CD4-positive, alpha-beta memory T cell (primary cell): ENCODE measurements at regions not wholly inside any gene's neighbourhood (a gene's known extent, or its start where the extent isn't known, plus 50 kb on each side); places are given as distances from the start of the nearest gene placed in this dataset.

ENCODE experiments used
- CTCF ChIA-PET: fragments of 350-600 bp; sonication (Branson Sonifier 250); formaldehyde crosslinking; loops from one replicate; lab custom pipeline; 2021; ENCODE audit warnings: inconsistent platforms; ENCODE audit not compliant: partially characterized antibody; lab: Charles Lee
- POLR2A ChIA-PET: fragments of 350-600 bp; sonication (Branson Sonifier 250); formaldehyde crosslinking; loops from one replicate; lab custom pipeline; 2021; ENCODE audit not compliant: partially characterized antibody; lab: Charles Lee
- DNase-seq, 5 donors: peaks; one replicate each; pipeline versions ENCODE4 v3.0.0 to v3.0.0-alpha.2; 2020 to 2022; ENCODE audit warnings: mixed read lengths in 1 of 5
- H3K27ac ChIP-seq: one replicate; pipeline ENCODE4 v1.7.0; 2013; ENCODE audit warnings: low read depth, low read length
- H3K27me3 ChIP-seq: 2 replicates; pipeline ENCODE4 v1.7.0; 2013; ENCODE audit warnings: mild to moderate bottlenecking, low read length, moderate library complexity; ENCODE audit not compliant: insufficient read depth
- H3K36me3 ChIP-seq: 2 replicates; pipeline ENCODE4 v1.7.0; 2013; ENCODE audit warnings: mild to moderate bottlenecking, low read length, moderate library complexity; ENCODE audit not compliant: insufficient read depth
- H3K4me1 ChIP-seq: 2 replicates; pipeline ENCODE4 v1.7.0; 2013; ENCODE audit warnings: mild to moderate bottlenecking, low read length, moderate library complexity; ENCODE audit not compliant: insufficient read depth
- H3K4me3 ChIP-seq, 2 donors: one replicate each; pipeline ENCODE4 v1.7.0; 2013; ENCODE audit warnings: low read length in 2 of 2, mild to moderate bottlenecking in 1 of 2
- H3K9me3 ChIP-seq, 2 donors: one replicate each; pipeline ENCODE4 v1.7.0; 2013; ENCODE audit warnings: low read length in 2 of 2, control low read depth in 1 of 2; ENCODE audit not compliant: control insufficient read depth in 1 of 2
- H3K27ac Mint-ChIP-seq, 7 donors: one replicate each; pipeline ENCODE4 v1.8.0; 2020 to 2021; ENCODE audit warnings: mixed read lengths in 7 of 7, mild to moderate bottlenecking in 6 of 7, inconsistent platforms in 3 of 7, moderate library complexity in 3 of 7
- H3K27me3 Mint-ChIP-seq, 2 donors: one replicate each; pipeline ENCODE4 v1.8.0; 2020 to 2021; ENCODE audit warnings: mixed read lengths in 2 of 2
- H3K36me3 Mint-ChIP-seq, 2 donors: one replicate each; pipeline ENCODE4 v1.8.0; 2020 to 2021; ENCODE audit warnings: mixed read lengths in 2 of 2, inconsistent platforms in 1 of 2, mild to moderate bottlenecking in 1 of 2
- H3K4me1 Mint-ChIP-seq, 4 donors: one replicate each; pipeline ENCODE4 v1.8.0; 2020 to 2021; ENCODE audit warnings: mixed read lengths in 4 of 4, mild to moderate bottlenecking in 1 of 4
- H3K4me3 Mint-ChIP-seq, 8 donors: one replicate each; pipeline ENCODE4 v1.8.0; 2020 to 2021; ENCODE audit warnings: mixed read lengths in 8 of 8, mild to moderate bottlenecking in 7 of 8, moderate library complexity in 6 of 8, inconsistent platforms in 3 of 8
- H3K9me3 Mint-ChIP-seq, 8 donors: one replicate each; pipeline ENCODE4 v1.8.0; 2020 to 2021; ENCODE audit warnings: mixed read lengths in 8 of 8, mild to moderate bottlenecking in 5 of 8, inconsistent platforms in 3 of 8, moderate library complexity in 1 of 8
- intact Hi-C: fragments of 100-400 bp; cut with micrococcal nuclease; formaldehyde crosslinking; loops from one replicate; pipeline ENCODE4 v1.15.1; 2023

DNA sequence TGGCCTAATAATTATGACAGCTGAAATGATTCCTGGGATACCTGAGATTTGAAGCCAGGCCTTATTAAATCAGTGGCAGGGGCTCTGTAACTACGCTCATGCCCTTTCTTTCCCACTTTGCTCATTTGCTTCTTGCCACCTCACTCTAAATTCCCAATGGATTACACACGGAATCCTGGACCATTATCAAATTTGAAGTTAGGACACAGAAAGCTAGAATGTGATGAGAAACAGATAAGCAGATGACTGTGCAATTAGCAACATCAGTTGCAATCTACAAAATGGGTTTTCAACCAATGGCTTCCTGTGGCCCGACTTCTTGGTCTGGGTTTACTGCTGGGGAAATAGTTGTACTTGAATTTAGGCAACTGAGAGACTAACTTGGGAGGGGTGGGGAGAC lies 374.3 kb downstream of the INHBA start:
- Histone ChIP-seq H3K27me3 (no peaks in the 10 kb centered on the region), H3K4me1 (no peaks in the 10 kb centered on the region), H3K9me3 (no peaks in the 10 kb centered on the region), H3K27ac (no peak overlapping the region), H3K36me3 (no peaks in the 10 kb centered on the region), H3K4me3 (no peak overlapping the region)
- intact Hi-C loops, result no loop called here
- Mint-ChIP-seq H3K4me3 (no peak overlapping the region), H3K36me3 (no peaks in the 10 kb centered on the region), H3K4me1 (no peaks in the 10 kb centered on the region), H3K27me3 (no peaks in the 10 kb centered on the region), H3K27ac (no peak overlapping the region), H3K9me3 (peaks cover 0 to 13% (median 10%) of the 10 kb centered on the region in 8 donors)
- ChIA-PET CTCF (no interaction called here), POLR2A (no interaction called here)
- no peak for DNase-seq

DNA sequence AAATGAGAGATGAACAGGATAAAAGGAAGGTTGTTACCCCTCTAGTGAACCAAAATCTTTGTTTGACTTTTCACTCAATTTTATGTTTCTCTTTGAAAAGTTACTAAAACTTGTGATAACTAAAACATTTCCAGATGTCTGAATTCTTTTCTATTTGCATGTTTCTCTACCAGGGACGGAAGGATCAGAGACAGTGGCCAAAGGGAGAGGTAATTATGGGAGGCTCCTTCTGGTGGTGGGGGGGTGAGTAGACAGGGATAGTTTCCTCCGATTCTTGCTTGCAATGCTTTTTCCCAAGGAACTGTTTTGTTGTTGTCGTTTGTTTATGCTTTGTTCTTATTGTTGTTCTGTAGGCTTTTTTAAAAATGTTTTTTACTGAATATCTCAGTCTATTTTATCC lies 374.8 kb downstream of the INHBA start:
- no peak overlapping the region for H3K27ac Mint-ChIP-seq
- H3K4me1 Mint-ChIP-seq, result no peaks in the 10 kb centered on the region
- POLR2A ChIA-PET, result no interaction called here
- no peaks in the 10 kb centered on the region for H3K27me3 Mint-ChIP-seq
- Histone ChIP-seq H3K4me1 (no peaks in the 10 kb centered on the region), H3K27me3 (no peaks in the 10 kb centered on the region), H3K4me3 (no peak overlapping the region), H3K36me3 (no peaks in the 10 kb centered on the region), H3K9me3 (no peaks in the 10 kb centered on the region), H3K27ac (no peak overlapping the region)
- H3K9me3 Mint-ChIP-seq, result peaks cover 0 to 11% (median 10%) of the 10 kb centered on the region in 8 donors
- DNase-seq, result no peak
- intact Hi-C loops, result no loop called here
- CTCF ChIA-PET, result no interaction called here
- H3K36me3 Mint-ChIP-seq, result no peaks in the 10 kb centered on the region
- no peak overlapping the region for H3K4me3 Mint-ChIP-seq

DNA sequence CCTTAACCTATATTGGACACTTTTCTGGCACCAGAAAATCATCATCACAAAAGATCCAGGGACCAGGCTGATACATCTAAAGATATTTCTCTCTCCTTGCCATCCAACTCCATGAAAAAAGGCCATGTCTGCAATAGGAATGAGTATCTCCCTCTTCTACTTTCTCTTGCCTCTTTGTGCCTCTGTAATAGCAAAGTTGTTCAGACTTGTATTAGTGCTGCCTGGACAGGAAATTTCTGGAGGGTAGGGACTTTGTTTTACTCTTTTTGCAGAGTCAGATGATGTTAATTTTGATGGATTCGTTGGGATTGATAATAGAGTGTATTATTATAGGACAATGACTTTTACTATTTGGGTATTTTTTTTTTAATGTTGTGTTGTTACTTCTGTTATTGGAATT lies 376.3 kb downstream of the INHBA start:
- Histone ChIP-seq H3K9me3 (no peaks in the 10 kb centered on the region), H3K36me3 (no peaks in the 10 kb centered on the region), H3K27me3 (no peaks in the 10 kb centered on the region), H3K4me1 (no peaks in the 10 kb centered on the region), H3K27ac (no peak overlapping the region), H3K4me3 (no peak overlapping the region)
- H3K27me3 Mint-ChIP-seq, result no peaks in the 10 kb centered on the region
- intact Hi-C loops, result no loop called here
- ChIA-PET POLR2A (no interaction called here), CTCF (no interaction called here)
- peaks cover 0 to 11% (median 8%) of the 10 kb centered on the region in 8 donors for H3K9me3 Mint-ChIP-seq
- no peaks in the 10 kb centered on the region for H3K4me1 Mint-ChIP-seq
- H3K27ac Mint-ChIP-seq, result no peak overlapping the region
- DNase-seq, result no peak
- no peaks in the 10 kb centered on the region for H3K36me3 Mint-ChIP-seq
- no peak overlapping the region for H3K4me3 Mint-ChIP-seq

- H3K27me3 ChIP-seq, result no peaks in the 10 kb centered on the region
- H3K27ac ChIP-seq, result no peak overlapping the region
- H3K36me3 ChIP-seq, result no peaks in the 10 kb centered on the region
- Mint-ChIP-seq H3K4me3 (no peak overlapping the region), H3K9me3 (peaks cover 3 to 17% (median 9%) of the 10 kb centered on the region in 8 donors), H3K4me1 (no peaks in the 10 kb centered on the region), H3K27me3 (no peaks in the 10 kb centered on the region), H3K27ac (no peak overlapping the region), H3K36me3 (no peaks in the 10 kb centered on the region)
- no peaks in the 10 kb centered on the region for H3K4me1 ChIP-seq
- no peak overlapping the region for H3K4me3 ChIP-seq
- CTCF ChIA-PET, result no interaction called here
- POLR2A ChIA-PET, result no interaction called here
- H3K9me3 ChIP-seq, result no peaks in the 10 kb centered on the region
- intact Hi-C loops, result no loop called here
- no peak for DNase-seq
Observed at GRCh38 chr7:41323806-41324205, 379.1 kb downstream of the INHBA start.

DNA sequence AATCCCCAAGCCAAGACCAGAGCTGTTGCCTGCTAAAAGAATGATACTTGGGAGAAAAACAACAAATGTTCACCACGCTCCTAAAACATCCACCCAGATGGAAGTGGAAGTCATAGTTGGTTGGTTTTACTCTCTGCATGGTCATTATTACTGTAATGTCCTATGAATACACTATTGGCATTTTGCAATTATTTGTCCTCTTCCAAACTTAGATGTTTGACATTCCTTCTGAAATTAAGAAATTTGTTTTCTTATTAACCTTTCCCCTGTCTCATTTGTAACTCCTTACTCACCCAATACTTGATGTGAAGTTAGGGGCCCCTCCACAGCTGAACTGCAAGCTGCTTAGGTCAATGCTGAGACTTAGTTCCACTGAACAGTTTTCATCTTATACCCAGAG lies 383.3 kb downstream of the INHBA start:
- Mint-ChIP-seq H3K9me3 (peaks cover 3 to 17% (median 11%) of the 10 kb centered on the region in 8 donors), H3K4me3 (no peak overlapping the region), H3K36me3 (no peaks in the 10 kb centered on the region), H3K27me3 (no peaks in the 10 kb centered on the region), H3K4me1 (no peaks in the 10 kb centered on the region), H3K27ac (no peak overlapping the region)
- ChIA-PET CTCF (no interaction called here), POLR2A (no interaction called here)
- intact Hi-C loops, result no loop called here
- Histone ChIP-seq H3K9me3 (no peaks in the 10 kb centered on the region), H3K27ac (no peak overlapping the region), H3K4me1 (no peaks in the 10 kb centered on the region), H3K4me3 (no peak overlapping the region), H3K27me3 (no peaks in the 10 kb centered on the region), H3K36me3 (no peaks in the 10 kb centered on the region)
- no peak for DNase-seq

DNA sequence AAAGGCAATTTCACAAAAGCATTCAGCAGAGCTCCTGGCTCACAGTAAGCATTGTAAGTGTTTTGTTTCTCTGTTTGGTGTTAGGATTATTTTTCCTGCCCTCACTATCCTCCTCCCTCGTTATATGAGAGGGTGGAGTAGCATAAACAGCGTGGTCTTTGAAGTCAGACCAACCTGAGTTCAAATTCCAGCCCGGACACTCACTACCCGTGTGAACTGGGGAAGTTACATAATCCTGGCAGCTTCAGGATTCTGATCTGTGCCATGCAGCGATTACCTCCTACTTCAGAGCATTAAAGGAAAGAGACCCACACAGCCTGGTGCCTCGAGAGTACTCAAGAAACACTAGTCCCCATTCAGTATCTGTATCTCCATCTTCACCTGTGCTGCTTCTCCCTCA lies 386.5 kb downstream of the INHBA start:
- Mint-ChIP-seq H3K36me3 (no peaks in the 10 kb centered on the region), H3K27me3 (no peaks in the 10 kb centered on the region), H3K4me1 (no peaks in the 10 kb centered on the region), H3K27ac (no peak overlapping the region), H3K4me3 (no peak overlapping the region), H3K9me3 (peaks cover 3 to 20% (median 12%) of the 10 kb centered on the region in 8 donors)
- H3K27me3 ChIP-seq, result no peaks in the 10 kb centered on the region
- no peaks in the 10 kb centered on the region for H3K36me3 ChIP-seq
- CTCF ChIA-PET, result no interaction called here
- POLR2A ChIA-PET, result no interaction called here
- H3K4me1 ChIP-seq, result no peaks in the 10 kb centered on the region
- H3K9me3 ChIP-seq, result no peaks in the 10 kb centered on the region
- DNase-seq, result no peak
- no peak overlapping the region for H3K27ac ChIP-seq
- no peak overlapping the region for H3K4me3 ChIP-seq
- intact Hi-C loops, result no loop called here

DNA sequence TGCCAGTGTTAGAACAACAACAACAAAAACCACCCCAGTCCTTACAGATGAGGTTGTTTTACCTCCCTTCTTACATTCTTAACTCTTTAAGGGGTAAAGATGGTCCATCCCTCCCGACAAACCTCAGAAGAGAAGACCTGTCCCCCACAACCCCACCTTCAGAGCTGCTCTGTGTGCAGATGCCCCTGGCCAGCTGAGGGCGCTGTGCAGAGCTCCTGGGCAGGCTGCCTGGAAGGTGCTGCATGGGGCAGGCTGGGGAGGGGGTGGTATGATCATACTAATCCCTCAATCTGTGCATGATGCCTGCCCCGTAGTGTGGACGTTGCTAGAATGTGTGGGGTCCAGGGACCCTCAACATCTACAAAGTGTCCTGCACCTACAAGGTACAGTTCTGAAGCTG lies 387.1 kb downstream of the INHBA start:
- no peaks in the 10 kb centered on the region for H3K36me3 Mint-ChIP-seq
- no peaks in the 10 kb centered on the region for H3K4me1 Mint-ChIP-seq
- no peaks in the 10 kb centered on the region for H3K36me3 ChIP-seq
- no peak overlapping the region for H3K4me3 ChIP-seq
- POLR2A ChIA-PET, result no interaction called here
- CTCF ChIA-PET, result no interaction called here
- no peaks in the 10 kb centered on the region for H3K4me1 ChIP-seq
- no peak overlapping the region for H3K4me3 Mint-ChIP-seq
- no peak for DNase-seq
- no peaks in the 10 kb centered on the region for H3K27me3 ChIP-seq
- H3K27me3 Mint-ChIP-seq, result no peaks in the 10 kb centered on the region
- H3K27ac ChIP-seq, result no peak overlapping the region
- intact Hi-C loops, result no loop called here
- H3K9me3 Mint-ChIP-seq, result peaks cover 3 to 21% (median 12%) of the 10 kb centered on the region in 8 donors
- no peaks in the 10 kb centered on the region for H3K9me3 ChIP-seq
- no peak overlapping the region for H3K27ac Mint-ChIP-seq

DNA sequence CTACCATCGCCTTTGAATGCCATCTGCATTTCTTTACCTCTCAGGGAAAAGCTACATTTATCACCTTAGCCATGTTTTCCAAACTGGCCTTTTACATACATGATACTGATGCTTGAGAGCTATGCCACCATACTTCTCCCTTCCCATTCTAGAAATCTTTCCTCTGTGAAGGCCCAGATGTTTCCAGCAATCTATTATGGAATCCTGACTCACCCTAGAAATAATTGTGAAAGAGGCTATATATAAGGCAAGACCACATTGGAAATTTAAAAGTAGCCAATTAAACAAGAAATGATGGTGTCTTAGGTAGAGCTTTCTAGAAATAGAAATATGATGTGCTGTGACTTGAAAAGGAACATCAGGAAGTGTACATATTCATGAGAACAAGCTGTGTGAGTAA lies 389.7 kb downstream of the INHBA start:
- Histone ChIP-seq H3K36me3 (no peaks in the 10 kb centered on the region), H3K9me3 (no peaks in the 10 kb centered on the region), H3K27ac (no peak overlapping the region), H3K4me3 (no peak overlapping the region), H3K4me1 (no peaks in the 10 kb centered on the region), H3K27me3 (no peaks in the 10 kb centered on the region)
- DNase-seq, result no peak
- peaks cover 0 to 14% (median 4%) of the 10 kb centered on the region in 8 donors for H3K9me3 Mint-ChIP-seq
- intact Hi-C loops, result no loop called here
- ChIA-PET CTCF (no interaction called here), POLR2A (no interaction called here)
- no peak overlapping the region for H3K4me3 Mint-ChIP-seq
- H3K27ac Mint-ChIP-seq, result no peak overlapping the region
- no peaks in the 10 kb centered on the region for H3K4me1 Mint-ChIP-seq
- H3K36me3 Mint-ChIP-seq, result no peaks in the 10 kb centered on the region
- no peaks in the 10 kb centered on the region for H3K27me3 Mint-ChIP-seq
